Osteocyte (in vitro differentiated cells): ENCODE measurements at regions not wholly inside any gene's neighbourhood (a gene's known extent, or its start where the extent isn't known, plus 50 kb on each side); places are given as distances from the start of the nearest gene placed in this dataset.

ENCODE experiments used
- DNase-seq: peaks from one replicate; pipeline ENCODE4 v3.0.0; 2021; ENCODE audit warnings: mixed read lengths; ENCODE audit not compliant: unreplicated experiment; ENCODE audit errors: extremely low spot score
- H3K27ac Mint-ChIP-seq: one replicate; pipeline ENCODE4 v1.8.0; 2021; ENCODE audit warnings: mild to moderate bottlenecking, mixed read lengths; ENCODE audit not compliant: unreplicated experiment
- H3K27me3 Mint-ChIP-seq: one replicate; pipeline ENCODE4 v1.8.0; 2021; ENCODE audit warnings: mixed read lengths; ENCODE audit not compliant: unreplicated experiment
- H3K36me3 Mint-ChIP-seq: one replicate; pipeline ENCODE4 v1.8.0; 2021; ENCODE audit warnings: mixed read lengths; ENCODE audit not compliant: unreplicated experiment
- H3K4me1 Mint-ChIP-seq: one replicate; pipeline ENCODE4 v1.8.0; 2021; ENCODE audit warnings: mixed read lengths; ENCODE audit not compliant: unreplicated experiment
- H3K4me3 Mint-ChIP-seq: one replicate; pipeline ENCODE4 v1.8.0; 2021; ENCODE audit warnings: mild to moderate bottlenecking, moderate library complexity, mixed read lengths; ENCODE audit not compliant: unreplicated experiment
- H3K9me3 Mint-ChIP-seq: one replicate; pipeline ENCODE4 v1.8.0; 2021; ENCODE audit warnings: mixed read lengths; ENCODE audit not compliant: unreplicated experiment
- CTCF ChIP-seq: fragments of 200-600 bp; sonication (generic); IDR thresholded peaks from 2 replicates; pipeline ENCODE4 v1.5.0; 2021; ENCODE audit warnings: antibody characterized with exemption, mild to moderate bottlenecking, moderate library complexity

DNA sequence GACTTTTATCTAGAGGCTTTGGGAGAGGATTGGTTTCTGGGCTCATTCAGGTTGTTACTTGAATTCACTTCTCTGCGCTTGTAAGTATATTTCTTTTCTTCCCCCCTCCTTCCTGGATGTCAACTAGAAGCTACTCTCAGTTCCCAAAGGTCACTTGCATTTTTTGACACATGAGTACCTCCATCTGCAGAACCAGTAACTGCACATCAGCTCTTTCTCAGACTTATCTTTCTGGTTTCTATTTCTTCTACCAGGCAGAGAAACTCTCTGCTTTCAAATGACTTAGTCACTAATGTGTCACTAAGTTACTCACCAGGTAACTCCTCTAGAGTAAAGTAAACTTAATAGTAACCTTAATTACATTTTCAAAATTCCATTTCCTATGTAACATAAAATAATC lies 773.0 kb upstream of the LUZP2 start:
- H3K4me1 Mint-ChIP-seq = peaks cover 20% of the 10 kb centered on the region
- H3K27me3 Mint-ChIP-seq = no peaks in the 10 kb centered on the region
- no peak overlapping the region for H3K27ac Mint-ChIP-seq
- no peak for TF ChIP-seq CTCF
- H3K4me3 Mint-ChIP-seq = no peak overlapping the region
- no peak for DNase-seq
- no peaks in the 10 kb centered on the region for H3K9me3 Mint-ChIP-seq
- H3K36me3 Mint-ChIP-seq = no peaks in the 10 kb centered on the region

GRCh38 chr11:23725752-23726151 lies 771.1 kb upstream of the LUZP2 start:
- Mint-ChIP-seq H3K27ac (peak overlapping the region; percentile 41), H3K36me3 (no peaks in the 10 kb centered on the region), H3K4me3 (no peak overlapping the region), H3K4me1 (peaks cover 21% of the 10 kb centered on the region), H3K27me3 (no peaks in the 10 kb centered on the region), H3K9me3 (no peaks in the 10 kb centered on the region)
- no peak for DNase-seq
- no peak for TF ChIP-seq CTCF

GRCh38 chr11:23727387-23727786 lies 769.5 kb upstream of the LUZP2 start:
- Mint-ChIP-seq H3K27me3 (no peaks in the 10 kb centered on the region), H3K36me3 (no peaks in the 10 kb centered on the region), H3K4me1 (peaks cover 28% of the 10 kb centered on the region), H3K27ac (no peak overlapping the region), H3K4me3 (no peak overlapping the region), H3K9me3 (no peaks in the 10 kb centered on the region)
- no peak for DNase-seq
- no peak for TF ChIP-seq CTCF

DNA sequence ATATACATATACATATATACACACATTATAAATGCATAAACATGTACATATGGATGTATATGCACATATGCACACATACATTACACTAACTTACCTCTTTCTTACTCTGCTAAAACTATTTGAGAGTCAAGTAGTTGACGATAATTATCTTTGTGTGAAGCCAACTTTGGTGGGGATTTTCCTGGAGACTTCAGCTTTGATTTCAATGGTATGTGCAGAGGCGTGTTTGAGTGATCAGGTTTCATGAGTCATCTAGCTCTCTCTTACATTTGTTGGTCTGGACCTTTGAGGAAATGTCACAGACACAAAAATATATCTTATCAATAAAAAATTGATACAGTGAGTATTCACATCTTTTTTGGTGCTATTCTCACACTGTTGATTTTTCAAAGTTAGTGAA lies 769.1 kb upstream of the LUZP2 start:
- no peak for TF ChIP-seq CTCF
- no peaks in the 10 kb centered on the region for H3K9me3 Mint-ChIP-seq
- no peak overlapping the region for H3K4me3 Mint-ChIP-seq
- no peak for DNase-seq
- no peaks in the 10 kb centered on the region for H3K27me3 Mint-ChIP-seq
- H3K27ac Mint-ChIP-seq = peak overlapping the region; percentile 58
- H3K4me1 Mint-ChIP-seq = peaks cover 30% of the 10 kb centered on the region
- H3K36me3 Mint-ChIP-seq = no peaks in the 10 kb centered on the region

- no peaks in the 10 kb centered on the region for H3K36me3 Mint-ChIP-seq
- peaks cover 4% of the 10 kb centered on the region for H3K9me3 Mint-ChIP-seq
- no peak overlapping the region for H3K27ac Mint-ChIP-seq
- no peak for DNase-seq
- no peaks in the 10 kb centered on the region for H3K27me3 Mint-ChIP-seq
- no peak overlapping the region for H3K4me3 Mint-ChIP-seq
- H3K4me1 Mint-ChIP-seq = peaks cover 30% of the 10 kb centered on the region
- no peak for TF ChIP-seq CTCF
Observed at GRCh38 chr11:23729088-23729487, 767.8 kb upstream of the LUZP2 start.
